Fibroblast of pulmonary artery (primary cell): ENCODE measurements at regions not wholly inside any gene's neighbourhood (a gene's known extent, or its start where the extent isn't known, plus 50 kb on each side); places are given as distances from the start of the nearest gene placed in this dataset.

Experiments used
- DNase-seq: peaks from one replicate; pipeline ENCODE4 v3.0.0-alpha.2; 2010; ENCODE audit warnings: low read depth
- H3K4me3 ChIP-seq: replicated peaks from 2 replicates; pipeline ENCODE4 v1.5.1; 2011; ENCODE audit warnings: low read depth, mild to moderate bottlenecking, control low read depth, low read length, moderate library complexity
- CTCF ChIP-seq: IDR thresholded peaks from 2 replicates; pipeline ENCODE4 v1.5.1; 2011; ENCODE audit warnings: mild to moderate bottlenecking, control low read depth, low read length, inconsistent platforms; ENCODE audit errors: missing control alignments

GRCh38 chr12:75881920-75882319, 149.7 kb downstream of the PHLDA1 start:
- H3K4me3 ChIP-seq, result no peak overlapping the region
- DNase-seq, result peak; percentile 31
- no peak for TF ChIP-seq CTCF

GRCh38 chr12:75877763-75878621, 153.6 kb downstream of the PHLDA1 start:
- TF ChIP-seq CTCF, result no peak
- DNase-seq, result peak; percentile 93
- no peak overlapping the region for H3K4me3 ChIP-seq

DNA sequence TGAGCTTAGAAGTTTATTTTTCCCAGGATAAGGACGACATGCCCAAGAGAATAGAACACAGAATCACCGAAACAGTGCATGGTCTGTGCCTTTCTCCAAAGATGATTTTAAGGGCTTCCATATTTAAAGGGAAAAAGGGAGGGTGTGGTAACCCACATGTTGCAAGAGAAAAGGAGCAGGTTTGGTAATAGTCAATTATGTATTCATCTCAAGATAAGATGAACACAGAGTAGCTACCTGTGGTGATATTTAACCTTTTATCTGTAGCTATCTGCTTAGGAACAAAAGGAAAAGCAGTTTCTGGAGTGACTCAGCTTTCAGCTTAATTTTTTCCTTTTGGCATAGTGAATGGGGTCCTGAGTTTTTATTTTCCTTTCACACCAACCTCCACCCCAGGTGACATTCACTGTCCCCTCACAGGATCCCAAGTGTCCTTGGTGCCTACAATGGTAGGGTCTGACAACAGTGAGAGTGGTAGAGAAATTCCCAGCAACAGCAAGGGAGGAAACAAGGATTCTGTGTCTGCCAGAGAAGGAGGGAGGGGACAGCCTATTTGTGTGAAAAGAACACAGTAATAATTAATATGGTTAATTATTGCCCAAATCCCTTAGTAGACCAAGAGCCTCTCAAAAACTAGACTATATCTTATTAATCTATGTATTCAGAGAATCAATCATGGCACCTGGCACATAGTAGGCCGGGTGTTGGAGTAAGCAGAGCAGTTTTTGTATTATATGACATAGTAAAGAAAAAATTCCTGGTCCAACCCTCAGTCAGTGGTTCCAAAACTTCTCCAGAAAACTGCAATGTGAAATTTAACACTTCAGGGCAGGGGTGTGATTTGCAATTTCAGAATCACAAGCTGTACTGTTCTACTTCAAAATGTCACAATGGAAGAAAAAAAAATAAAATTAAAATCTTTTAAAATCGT, 154.5 kb downstream of the PHLDA1 start:
- TF ChIP-seq CTCF, result no peak
- H3K4me3 ChIP-seq, result no peak overlapping the region
- DNase-seq, result peak; percentile 30

DNA sequence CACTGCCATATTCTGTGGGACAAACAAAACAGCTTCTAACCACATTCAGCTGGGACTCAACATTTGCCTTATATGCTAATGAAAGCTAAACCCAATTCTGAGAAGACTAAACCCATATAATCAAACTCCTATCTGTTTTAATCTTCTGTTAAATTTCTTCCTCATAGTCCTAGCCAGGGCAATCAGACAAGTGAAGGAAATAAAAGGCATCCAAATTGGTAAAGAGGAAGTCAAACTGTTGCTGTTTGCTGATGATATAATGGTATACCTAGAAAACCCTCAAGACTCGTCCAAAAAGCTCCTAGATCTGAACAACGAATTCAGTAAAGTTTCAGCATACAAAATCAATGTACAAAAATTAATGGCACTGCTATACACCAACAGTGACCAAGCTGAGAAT, 157.1 kb downstream of the PHLDA1 start:
- no peak for TF ChIP-seq CTCF
- no peak for DNase-seq
- no peak overlapping the region for H3K4me3 ChIP-seq

GRCh38 chr12:75872762-75873161, 158.8 kb downstream of the PHLDA1 start:
- TF ChIP-seq CTCF, result no peak
- no peak for DNase-seq
- no peak overlapping the region for H3K4me3 ChIP-seq

GRCh38 chr12:75870878-75871277, 160.7 kb downstream of the PHLDA1 start:
- DNase-seq, result no peak
- H3K4me3 ChIP-seq, result no peak overlapping the region
- no peak for TF ChIP-seq CTCF
